Immature natural killer cell (primary cell): ENCODE measurements at regions not wholly inside any gene's neighbourhood (a gene's known extent, or its start where the extent isn't known, plus 50 kb on each side); places are given as distances from the start of the nearest gene placed in this dataset.

Experiments
- DNase-seq, 3 donors: peaks; one replicate each; pipeline ENCODE4 v3.0.0; 2022; ENCODE audit warnings: mixed read lengths in 1 of 3
- H3K27ac Mint-ChIP-seq, 6 donors: one replicate each; pipeline ENCODE4 v1.8.0; 2020; ENCODE audit warnings: mixed read lengths in 6 of 6, mild to moderate bottlenecking in 5 of 6, inconsistent platforms in 4 of 6, moderate library complexity in 3 of 6
- H3K27me3 Mint-ChIP-seq, 3 donors: one replicate each; pipeline ENCODE4 v1.8.0; 2020 to 2021; ENCODE audit warnings: low read depth in 3 of 3, mild to moderate bottlenecking in 3 of 3, mixed read lengths in 3 of 3, moderate library complexity in 3 of 3, inconsistent platforms in 1 of 3
- H3K36me3 Mint-ChIP-seq, 3 donors: one replicate each; pipeline ENCODE4 v1.8.0; 2020; ENCODE audit warnings: mixed read lengths in 3 of 3, inconsistent platforms in 2 of 3, mild to moderate bottlenecking in 2 of 3
- H3K4me1 Mint-ChIP-seq, 2 donors: one replicate each; pipeline ENCODE4 v1.8.0; 2020; ENCODE audit warnings: inconsistent platforms in 2 of 2, mild to moderate bottlenecking in 2 of 2, mixed read lengths in 2 of 2, moderate library complexity in 1 of 2
- H3K4me3 Mint-ChIP-seq, 5 donors: one replicate each; pipeline ENCODE4 v1.8.0; 2020; ENCODE audit warnings: mild to moderate bottlenecking in 5 of 5, mixed read lengths in 5 of 5, inconsistent platforms in 3 of 5, moderate library complexity in 3 of 5
- H3K9me3 Mint-ChIP-seq, 6 donors: one replicate each; pipeline ENCODE4 v1.8.0; 2020; ENCODE audit warnings: mild to moderate bottlenecking in 6 of 6, mixed read lengths in 6 of 6, inconsistent platforms in 4 of 6, moderate library complexity in 3 of 6

- Mint-ChIP-seq H3K4me1 (peaks cover 20 to 21% of the 10 kb centered on the region in 2 donors), H3K4me3 (no peak overlapping the region), H3K27me3 (peaks cover 15 to 44% (median 23%) of the 10 kb centered on the region in 3 donors), H3K36me3 (peaks cover 3 to 4% (median 4%) of the 10 kb centered on the region in 3 donors), H3K27ac (no peak overlapping the region), H3K9me3 (peaks cover 0 to 9% (median 0%) of the 10 kb centered on the region in 6 donors)
- DNase-seq: no peak
Observed at GRCh38 chr10:100651916-100652315, 93.5 kb upstream of the PAX2 start.

GRCh38 chr10:100652406-100653135 lies 92.8 kb upstream of the PAX2 start:
- Mint-ChIP-seq H3K27me3 (peaks cover 21 to 40% (median 29%) of the 10 kb centered on the region in 3 donors), H3K9me3 (peaks cover 0 to 9% (median 0%) of the 10 kb centered on the region in 6 donors), H3K27ac (no peak overlapping the region)

GRCh38 chr10:100653238-100653956 lies 92.0 kb upstream of the PAX2 start:
- DNase-seq: no peak
- H3K4me3 Mint-ChIP-seq: peak overlapping the region; percentile 15 to 74 (median 53)
- H3K36me3 Mint-ChIP-seq: peaks cover 3 to 7% (median 4%) of the 10 kb centered on the region in 3 donors
- no peak overlapping the region for H3K27ac Mint-ChIP-seq
- H3K4me1 Mint-ChIP-seq: peaks cover 21 to 23% of the 10 kb centered on the region in 2 donors
- peaks cover 21 to 41% (median 32%) of the 10 kb centered on the region in 3 donors for H3K27me3 Mint-ChIP-seq
- peaks cover 0 to 9% (median 0%) of the 10 kb centered on the region in 6 donors for H3K9me3 Mint-ChIP-seq

More at GRCh38 chr10:100652406-100653135, 92.8 kb upstream of the PAX2 start:
- H3K4me1 Mint-ChIP-seq: peaks cover 21 to 23% of the 10 kb centered on the region in 2 donors
- H3K36me3 Mint-ChIP-seq: peaks cover 3 to 4% (median 4%) of the 10 kb centered on the region in 3 donors
- peak overlapping the region in 1 of 5 donors; percentile 3 for H3K4me3 Mint-ChIP-seq
- no peak for DNase-seq

GRCh38 chr10:100653957-100654781 lies 91.2 kb upstream of the PAX2 start:
- peaks cover 0 to 9% (median under 1%) of the 10 kb centered on the region in 6 donors for H3K9me3 Mint-ChIP-seq
- peaks cover 27 to 44% (median 35%) of the 10 kb centered on the region in 3 donors for H3K27me3 Mint-ChIP-seq
- H3K27ac Mint-ChIP-seq: no peak overlapping the region
- H3K4me1 Mint-ChIP-seq: peaks cover 21 to 25% of the 10 kb centered on the region in 2 donors
- peaks cover 3 to 7% (median 4%) of the 10 kb centered on the region in 3 donors for H3K36me3 Mint-ChIP-seq
- no peak for DNase-seq
- peak overlapping the region; percentile 72 to 90 (median 78) for H3K4me3 Mint-ChIP-seq

GRCh38 chr10:100654782-100655325 lies 90.5 kb upstream of the PAX2 start:
- peak in 1 of 3 donors; percentile 15 for DNase-seq
- Mint-ChIP-seq H3K27me3 (peaks cover 29 to 46% (median 38%) of the 10 kb centered on the region in 3 donors), H3K9me3 (peaks cover 0 to 9% (median under 1%) of the 10 kb centered on the region in 6 donors), H3K27ac (no peak overlapping the region), H3K4me1 (peaks cover 21 to 26% of the 10 kb centered on the region in 2 donors), H3K4me3 (peak overlapping the region; percentile 73 to 93 (median 90)), H3K36me3 (peaks cover 3 to 7% (median 4%) of the 10 kb centered on the region in 3 donors)

- peaks cover 26 to 46% (median 39%) of the 10 kb centered on the region in 3 donors for H3K27me3 Mint-ChIP-seq
- no peak for DNase-seq
- no peak overlapping the region for H3K27ac Mint-ChIP-seq
- H3K9me3 Mint-ChIP-seq: peaks cover 0 to 9% (median under 1%) of the 10 kb centered on the region in 6 donors
- peak overlapping the region; percentile 71 to 93 (median 90) for H3K4me3 Mint-ChIP-seq
- peaks cover 21 to 26% of the 10 kb centered on the region in 2 donors for H3K4me1 Mint-ChIP-seq
- peaks cover 0 to 7% (median 4%) of the 10 kb centered on the region in 3 donors for H3K36me3 Mint-ChIP-seq
Observed at GRCh38 chr10:100655326-100655759, 90.0 kb upstream of the PAX2 start.

- Mint-ChIP-seq H3K9me3 (peaks cover 0 to 9% (median under 1%) of the 10 kb centered on the region in 6 donors), H3K4me1 (peaks cover 21 to 26% of the 10 kb centered on the region in 2 donors), H3K36me3 (peaks cover 0 to 7% (median 4%) of the 10 kb centered on the region in 3 donors), H3K4me3 (peak overlapping the region; percentile 71 to 93 (median 90)), H3K27ac (no peak overlapping the region), H3K27me3 (peaks cover 26 to 46% (median 39%) of the 10 kb centered on the region in 3 donors)
- no peak for DNase-seq
Observed at GRCh38 chr10:100655760-100656421, 89.5 kb upstream of the PAX2 start.

- H3K4me3 Mint-ChIP-seq: no peak overlapping the region
- DNase-seq: peak in 1 of 3 donors; percentile 10
- H3K9me3 Mint-ChIP-seq: peaks cover 0 to 9% (median under 1%) of the 10 kb centered on the region in 6 donors
- H3K27me3 Mint-ChIP-seq: peaks cover 26 to 46% (median 39%) of the 10 kb centered on the region in 3 donors
- peaks cover 0 to 7% (median 4%) of the 10 kb centered on the region in 3 donors for H3K36me3 Mint-ChIP-seq
- H3K27ac Mint-ChIP-seq: no peak overlapping the region
- peaks cover 21 to 26% of the 10 kb centered on the region in 2 donors for H3K4me1 Mint-ChIP-seq
Observed at GRCh38 chr10:100656454-100656853, 88.9 kb upstream of the PAX2 start.

- H3K36me3 Mint-ChIP-seq: peaks cover 0 to 4% (median 0%) of the 10 kb centered on the region in 3 donors
- no peak for DNase-seq
- peaks cover 21 to 26% of the 10 kb centered on the region in 2 donors for H3K4me1 Mint-ChIP-seq
- H3K9me3 Mint-ChIP-seq: peaks cover 0 to 4% (median under 1%) of the 10 kb centered on the region in 6 donors
- H3K27me3 Mint-ChIP-seq: peaks cover 28 to 37% (median 33%) of the 10 kb centered on the region in 3 donors
- H3K4me3 Mint-ChIP-seq: no peak overlapping the region
- H3K27ac Mint-ChIP-seq: no peak overlapping the region
Observed at GRCh38 chr10:100658269-100658668, 87.1 kb upstream of the PAX2 start.

- DNase-seq: no peak
- H3K27me3 Mint-ChIP-seq: peaks cover 24 to 30% (median 30%) of the 10 kb centered on the region in 3 donors
- peaks cover 0 to 2% (median 0%) of the 10 kb centered on the region in 6 donors for H3K9me3 Mint-ChIP-seq
- no peak overlapping the region for H3K27ac Mint-ChIP-seq
- H3K36me3 Mint-ChIP-seq: peaks cover 0 to 4% (median 0%) of the 10 kb centered on the region in 3 donors
- H3K4me1 Mint-ChIP-seq: peaks cover 16 to 19% of the 10 kb centered on the region in 2 donors
- H3K4me3 Mint-ChIP-seq: no peak overlapping the region
Observed at GRCh38 chr10:100659361-100660098, 85.9 kb upstream of the PAX2 start.

GRCh38 chr10:100660365-100660764 lies 85.0 kb upstream of the PAX2 start:
- Mint-ChIP-seq H3K36me3 (peaks cover 0 to 4% (median 0%) of the 10 kb centered on the region in 3 donors), H3K4me3 (no peak overlapping the region), H3K4me1 (peaks cover 7 to 13% of the 10 kb centered on the region in 2 donors), H3K27ac (no peak overlapping the region), H3K9me3 (peaks cover 0 to 2% (median 0%) of the 10 kb centered on the region in 6 donors), H3K27me3 (peaks cover 24 to 28% (median 26%) of the 10 kb centered on the region in 3 donors)
- DNase-seq: no peak

GRCh38 chr10:100660945-100661344 lies 84.4 kb upstream of the PAX2 start:
- H3K4me3 Mint-ChIP-seq: no peak overlapping the region

More at GRCh38 chr10:100660945-100661344, 84.4 kb upstream of the PAX2 start:
- peaks cover 0 to 2% (median 0%) of the 10 kb centered on the region in 6 donors for H3K9me3 Mint-ChIP-seq
- H3K27me3 Mint-ChIP-seq: peaks cover 20 to 22% (median 22%) of the 10 kb centered on the region in 3 donors
- H3K27ac Mint-ChIP-seq: no peak overlapping the region
- H3K36me3 Mint-ChIP-seq: peaks cover 0 to 4% (median 0%) of the 10 kb centered on the region in 3 donors
- H3K4me1 Mint-ChIP-seq: peaks cover 2 to 7% of the 10 kb centered on the region in 2 donors
- DNase-seq: no peak
